ENCODE measurements at regions not wholly inside any gene's neighbourhood (a gene's known extent, or its start where the extent isn't known, plus 50 kb on each side); places are given as distances from the start of the nearest gene placed in this dataset.

GRCh38 chr1:222375701-222376100, 172.2 kb downstream of the HHIPL2 start:
- Histone ChIP-seq H3K79me2 (replicated peaks; ENCODE audit: insufficient read depth, low read length) (no peaks in the 10 kb centered on the region), H3K4me2 (ENCODE audit: low read length) (no peak overlapping the region), H3F3A (ENCODE audit: insufficient read depth, low read length, poor library complexity, severe bottlenecking) (no peaks in the 10 kb centered on the region), H3K4me3 (ENCODE audit: low read length) (no peak overlapping the region), H4K20me1 (ENCODE audit: insufficient read depth) (no peaks in the 10 kb centered on the region), H2AFZ (ENCODE audit: low read depth, low read length) (no peak overlapping the region), H3K27ac (ENCODE audit: low read length) (no peak overlapping the region), H3K9me2 (ENCODE audit: insufficient read depth, low read length) (no peaks in the 10 kb centered on the region), H3K27me3 (ENCODE audit: insufficient read depth, low read depth, low read length) (no peaks in the 10 kb centered on the region), H3K9ac (ENCODE audit: low read length) (no peak overlapping the region), H3K9me3 (ENCODE audit: low read length) (no peaks in the 10 kb centered on the region), H3K36me3 (ENCODE audit: insufficient read depth, low read length) (no peaks in the 10 kb centered on the region)
- TF ChIP-seq EZH2 (IDR thresholded peaks at IDR 0.05; ENCODE audit: borderline replicate concordance, insufficient read depth, low read length, poor library complexity, severe bottlenecking): no peak
- TF ChIP-seq, protein P1, sequence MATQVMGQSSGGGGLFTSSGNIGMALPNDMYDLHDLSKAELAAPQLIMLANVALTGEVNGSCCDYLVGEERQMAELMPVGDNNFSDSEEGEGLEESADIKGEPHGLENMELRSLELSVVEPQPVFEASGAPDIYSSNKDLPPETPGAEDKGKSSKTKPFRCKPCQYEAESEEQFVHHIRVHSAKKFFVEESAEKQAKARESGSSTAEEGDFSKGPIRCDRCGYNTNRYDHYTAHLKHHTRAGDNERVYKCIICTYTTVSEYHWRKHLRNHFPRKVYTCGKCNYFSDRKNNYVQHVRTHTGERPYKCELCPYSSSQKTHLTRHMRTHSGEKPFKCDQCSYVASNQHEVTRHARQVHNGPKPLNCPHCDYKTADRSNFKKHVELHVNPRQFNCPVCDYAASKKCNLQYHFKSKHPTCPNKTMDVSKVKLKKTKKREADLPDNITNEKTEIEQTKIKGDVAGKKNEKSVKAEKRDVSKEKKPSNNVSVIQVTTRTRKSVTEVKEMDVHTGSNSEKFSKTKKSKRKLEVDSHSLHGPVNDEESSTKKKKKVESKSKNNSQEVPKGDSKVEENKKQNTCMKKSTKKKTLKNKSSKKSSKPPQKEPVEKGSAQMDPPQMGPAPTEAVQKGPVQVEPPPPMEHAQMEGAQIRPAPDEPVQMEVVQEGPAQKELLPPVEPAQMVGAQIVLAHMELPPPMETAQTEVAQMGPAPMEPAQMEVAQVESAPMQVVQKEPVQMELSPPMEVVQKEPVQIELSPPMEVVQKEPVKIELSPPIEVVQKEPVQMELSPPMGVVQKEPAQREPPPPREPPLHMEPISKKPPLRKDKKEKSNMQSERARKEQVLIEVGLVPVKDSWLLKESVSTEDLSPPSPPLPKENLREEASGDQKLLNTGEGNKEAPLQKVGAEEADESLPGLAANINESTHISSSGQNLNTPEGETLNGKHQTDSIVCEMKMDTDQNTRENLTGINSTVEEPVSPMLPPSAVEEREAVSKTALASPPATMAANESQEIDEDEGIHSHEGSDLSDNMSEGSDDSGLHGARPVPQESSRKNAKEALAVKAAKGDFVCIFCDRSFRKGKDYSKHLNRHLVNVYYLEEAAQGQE (IDR thresholded peaks at IDR 0.05; ENCODE audit: borderline replicate concordance): no peak
- TF ChIP-seq RAD21 (conservative IDR thresholded peaks at IDR 0.05): no peak
- TF ChIP-seq EP300 (conservative IDR thresholded peaks at IDR 0.05; ENCODE audit: poor library complexity, severe bottlenecking): no peak
- no peak for TF ChIP-seq CTCF (IDR thresholded peaks at IDR 0.05; ENCODE audit: poor library complexity, severe bottlenecking)
- no peak for TF ChIP-seq POLR2AphosphoS5 (IDR thresholded peaks at IDR 0.05)
- no peak for TF ChIP-seq SMC3 (conservative IDR thresholded peaks at IDR 0.05; ENCODE audit: poor library complexity)
- no peak for TF ChIP-seq TAF1 (IDR thresholded peaks at IDR 0.05; ENCODE audit: low read depth)
- TF ChIP-seq MXI1 (conservative IDR thresholded peaks at IDR 0.05; ENCODE audit: poor library complexity, severe bottlenecking): no peak

DNA sequence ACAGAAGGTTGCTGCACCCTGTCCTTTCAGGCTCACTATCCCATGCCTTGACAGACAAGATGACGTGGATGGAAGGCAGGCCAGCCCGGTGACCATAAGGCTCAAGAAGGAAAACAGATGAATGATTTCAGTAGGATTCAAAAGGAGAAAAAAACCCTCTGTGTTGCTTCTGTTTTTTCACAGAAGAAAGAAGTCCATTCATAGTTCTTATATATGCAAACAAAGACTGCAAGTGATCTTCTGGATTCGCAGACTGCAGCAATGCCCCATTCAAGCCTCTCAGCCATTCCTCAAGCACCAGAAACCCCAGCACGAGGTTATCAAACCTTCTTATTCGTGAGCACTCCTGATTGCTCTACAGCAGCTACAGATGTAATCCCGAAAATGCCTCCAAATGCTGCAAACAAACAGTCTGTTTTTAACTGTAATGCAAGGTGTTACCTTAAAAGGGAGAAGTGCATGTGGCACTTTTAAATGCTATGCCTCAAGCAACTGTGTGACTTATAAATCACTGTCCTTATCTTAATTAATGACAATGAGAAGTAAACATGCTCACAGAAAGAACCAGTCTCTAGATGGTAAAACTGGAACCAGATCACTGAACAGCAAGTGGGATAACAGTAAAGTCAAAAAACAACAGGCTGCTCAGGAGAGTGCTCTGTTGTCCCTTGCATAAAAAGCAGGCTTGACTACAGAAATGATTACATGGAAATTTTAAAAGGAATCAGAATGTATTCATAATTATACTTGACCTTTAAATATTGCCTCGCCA, 173.9 kb downstream of the HHIPL2 start:
- Histone ChIP-seq H3K27me3 (ENCODE audit: insufficient read depth, low read depth, low read length) (no peaks in the 10 kb centered on the region), H3K27ac (ENCODE audit: low read length) (no peak overlapping the region), H3K4me3 (ENCODE audit: low read length) (no peak overlapping the region), H2AFZ (ENCODE audit: low read depth, low read length) (no peak overlapping the region), H3F3A (ENCODE audit: insufficient read depth, low read length, poor library complexity, severe bottlenecking) (no peaks in the 10 kb centered on the region), H3K9me2 (ENCODE audit: insufficient read depth, low read length) (no peaks in the 10 kb centered on the region), H3K9ac (ENCODE audit: low read length) (no peak overlapping the region), H4K20me1 (ENCODE audit: insufficient read depth) (no peaks in the 10 kb centered on the region), H3K36me3 (ENCODE audit: insufficient read depth, low read length) (no peaks in the 10 kb centered on the region), H3K79me2 (replicated peaks; ENCODE audit: insufficient read depth, low read length) (no peaks in the 10 kb centered on the region), H3K4me2 (ENCODE audit: low read length) (no peak overlapping the region), H3K9me3 (ENCODE audit: low read length) (no peaks in the 10 kb centered on the region)
- TF ChIP-seq CTCF (IDR thresholded peaks at IDR 0.05; ENCODE audit: poor library complexity, severe bottlenecking): no peak
- TF ChIP-seq, protein P1 (IDR thresholded peaks at IDR 0.05; ENCODE audit: borderline replicate concordance): no peak

All from neural cell (in vitro differentiated cells).